H1 (cell line): ENCODE measurements at regions not wholly inside any gene's neighbourhood (a gene's known extent, or its start where the extent isn't known, plus 50 kb on each side); places are given as distances from the start of the nearest gene placed in this dataset.

Source experiments
- MAFK ChIP-seq: IDR thresholded peaks from 2 replicates; pipeline ENCODE4 v1.6.1; 2012; ENCODE audit warnings: low read depth, mild to moderate bottlenecking, improper control_type of control experiment, low read length

DNA sequence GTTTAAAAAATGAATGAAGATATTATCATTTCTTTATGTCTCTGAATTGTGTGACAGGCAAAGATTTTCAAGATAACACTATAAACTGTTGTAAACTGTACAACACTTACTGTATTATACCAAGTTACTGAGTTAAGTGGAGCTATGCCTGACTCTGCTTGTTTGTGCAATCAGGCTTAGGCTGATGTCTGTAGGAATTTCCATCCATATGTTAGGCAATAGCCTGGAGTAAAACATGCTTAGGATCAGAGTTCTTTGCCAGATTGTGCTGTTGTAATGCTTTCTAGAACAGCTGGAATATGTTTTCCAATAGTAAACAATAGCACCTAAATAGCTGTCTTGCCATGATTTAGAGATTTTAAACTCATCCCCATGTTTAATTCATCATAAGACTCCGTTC, 1496.7 kb downstream of the CDH11 start (continued):
- TF ChIP-seq MAFK: no peak
